ENCODE measurements at regions not wholly inside any gene's neighbourhood (a gene's known extent, or its start where the extent isn't known, plus 50 kb on each side); places are given as distances from the start of the nearest gene placed in this dataset.

DNA sequence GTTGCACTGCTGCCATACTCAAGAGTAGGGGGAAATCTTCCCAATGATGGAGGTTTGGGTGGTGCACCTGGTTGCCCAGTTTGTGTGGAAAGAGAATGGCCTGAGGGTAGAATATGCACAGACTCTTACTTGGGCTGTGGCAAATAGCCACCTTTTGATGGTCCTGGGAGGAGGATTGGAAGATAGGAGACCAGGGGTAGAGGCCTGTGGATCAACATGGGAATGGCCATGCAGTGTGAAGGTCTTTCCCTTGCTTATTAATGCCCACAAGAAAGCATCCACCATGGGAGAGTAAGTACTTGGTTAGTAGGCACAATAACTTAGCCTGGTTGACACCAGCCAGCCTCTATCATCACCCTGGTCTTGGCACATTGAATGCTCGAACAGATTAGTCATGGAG is 156.8 kb upstream of the LEF1 start:
- TF ChIP-seq, protein P1, sequence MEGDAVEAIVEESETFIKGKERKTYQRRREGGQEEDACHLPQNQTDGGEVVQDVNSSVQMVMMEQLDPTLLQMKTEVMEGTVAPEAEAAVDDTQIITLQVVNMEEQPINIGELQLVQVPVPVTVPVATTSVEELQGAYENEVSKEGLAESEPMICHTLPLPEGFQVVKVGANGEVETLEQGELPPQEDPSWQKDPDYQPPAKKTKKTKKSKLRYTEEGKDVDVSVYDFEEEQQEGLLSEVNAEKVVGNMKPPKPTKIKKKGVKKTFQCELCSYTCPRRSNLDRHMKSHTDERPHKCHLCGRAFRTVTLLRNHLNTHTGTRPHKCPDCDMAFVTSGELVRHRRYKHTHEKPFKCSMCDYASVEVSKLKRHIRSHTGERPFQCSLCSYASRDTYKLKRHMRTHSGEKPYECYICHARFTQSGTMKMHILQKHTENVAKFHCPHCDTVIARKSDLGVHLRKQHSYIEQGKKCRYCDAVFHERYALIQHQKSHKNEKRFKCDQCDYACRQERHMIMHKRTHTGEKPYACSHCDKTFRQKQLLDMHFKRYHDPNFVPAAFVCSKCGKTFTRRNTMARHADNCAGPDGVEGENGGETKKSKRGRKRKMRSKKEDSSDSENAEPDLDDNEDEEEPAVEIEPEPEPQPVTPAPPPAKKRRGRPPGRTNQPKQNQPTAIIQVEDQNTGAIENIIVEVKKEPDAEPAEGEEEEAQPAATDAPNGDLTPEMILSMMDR (IDR thresholded peaks at IDR 0.05; ENCODE audit: low read depth, low read length), result no peak
- Histone ChIP-seq H3K27me3 (ENCODE audit: control insufficient read depth, insufficient read depth, low read length) (no peaks in the 10 kb centered on the region), H3K9me3 (ENCODE audit: control insufficient read depth, insufficient read depth, low read length) (no peaks in the 10 kb centered on the region), H3K27ac (ENCODE audit: low read depth, low read length) (no peak overlapping the region), H3K4me3 (ENCODE audit: low read depth, low read length) (no peak overlapping the region)
- ChIA-PET POLR2A (no interaction called here), CTCF (no interaction called here)
- DNase-seq (ENCODE audit: low read depth, low spot score), result no peak

DNA sequence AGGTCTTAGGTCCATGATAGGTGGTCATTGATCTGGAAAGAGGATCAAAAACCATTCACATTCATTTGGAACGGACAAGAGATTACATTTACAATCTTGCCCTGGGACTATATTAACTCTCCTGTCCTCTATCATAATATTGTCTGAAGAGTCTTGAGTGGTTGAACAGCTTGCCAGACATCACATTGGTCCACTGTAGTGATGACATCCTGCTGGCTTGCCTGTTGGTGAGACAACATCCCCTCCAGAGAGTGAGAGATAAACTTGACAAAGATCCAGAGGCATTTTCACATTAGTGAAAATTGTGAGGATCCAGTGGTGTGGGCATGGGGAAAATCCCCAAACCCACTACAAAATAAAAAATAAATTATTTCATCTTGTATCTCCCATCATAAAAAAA is 155.7 kb upstream of the LEF1 start:
- DNase-seq (ENCODE audit: low read depth, low spot score), result no peak
- TF ChIP-seq, protein P1 (IDR thresholded peaks at IDR 0.05; ENCODE audit: low read depth, low read length), result no peak
- POLR2A ChIA-PET, result no interaction called here
- Histone ChIP-seq H3K27ac (ENCODE audit: low read depth, low read length) (no peak overlapping the region), H3K9me3 (ENCODE audit: control insufficient read depth, insufficient read depth, low read length) (no peaks in the 10 kb centered on the region), H3K27me3 (ENCODE audit: control insufficient read depth, insufficient read depth, low read length) (no peaks in the 10 kb centered on the region), H3K4me3 (ENCODE audit: low read depth, low read length) (no peak overlapping the region)
- CTCF ChIA-PET, result no interaction called here

DNA sequence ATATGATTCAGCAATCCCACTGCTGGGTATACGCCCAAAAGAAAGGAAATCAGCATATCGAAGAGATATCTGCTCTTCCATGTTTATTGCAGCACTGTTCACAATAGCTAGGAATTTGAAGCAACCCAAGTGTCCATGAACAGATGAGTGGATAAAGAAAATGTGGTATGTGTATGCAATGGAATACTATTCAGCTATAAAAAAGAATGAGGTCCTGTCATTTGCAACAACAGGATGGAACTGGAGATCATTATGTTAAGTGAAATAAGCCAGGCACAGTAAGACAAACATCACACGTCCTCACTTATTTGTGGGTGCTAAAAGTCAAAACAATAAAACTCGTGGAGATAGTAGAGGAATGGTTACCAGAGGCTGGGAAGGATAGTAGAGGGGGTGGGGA is 153.8 kb upstream of the LEF1 start:
- TF ChIP-seq, protein P1 (IDR thresholded peaks at IDR 0.05; ENCODE audit: low read depth, low read length), result no peak
- DNase-seq (ENCODE audit: low read depth, low spot score), result no peak
- Histone ChIP-seq H3K9me3 (ENCODE audit: control insufficient read depth, insufficient read depth, low read length) (no peaks in the 10 kb centered on the region), H3K27ac (ENCODE audit: low read depth, low read length) (no peak overlapping the region), H3K4me3 (ENCODE audit: low read depth, low read length) (no peak overlapping the region), H3K27me3 (ENCODE audit: control insufficient read depth, insufficient read depth, low read length) (no peaks in the 10 kb centered on the region)
- POLR2A ChIA-PET, result no interaction called here
- CTCF ChIA-PET, result no interaction called here

DNA sequence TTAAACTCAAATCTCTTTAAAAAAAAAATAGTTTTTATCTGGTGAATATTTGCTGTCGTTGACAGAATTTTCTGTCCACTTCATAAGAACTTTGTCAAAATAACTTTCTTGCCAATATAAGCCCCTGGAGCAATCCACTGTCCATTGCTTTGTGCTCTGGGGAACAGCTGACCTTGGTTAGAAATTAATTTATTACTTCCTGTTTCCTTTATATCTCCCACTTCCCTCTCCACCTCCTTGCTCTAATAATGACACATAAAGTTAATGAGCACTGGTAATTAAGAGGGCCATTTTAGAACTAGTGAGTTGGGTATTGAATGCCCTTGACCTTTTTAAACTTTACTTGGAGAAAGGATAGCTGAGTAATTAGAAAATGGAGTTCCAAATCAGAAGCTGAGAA is 151.3 kb upstream of the LEF1 start:
- Histone ChIP-seq H3K27me3 (ENCODE audit: control insufficient read depth, insufficient read depth, low read length) (peaks cover 2% of the 10 kb centered on the region), H3K9me3 (ENCODE audit: control insufficient read depth, insufficient read depth, low read length) (no peaks in the 10 kb centered on the region), H3K4me3 (ENCODE audit: low read depth, low read length) (no peak overlapping the region), H3K27ac (ENCODE audit: low read depth, low read length) (no peak overlapping the region)
- DNase-seq (ENCODE audit: low read depth, low spot score), result no peak
- ChIA-PET CTCF (no interaction called here), POLR2A (no interaction called here)
- TF ChIP-seq, protein P1 (IDR thresholded peaks at IDR 0.05; ENCODE audit: low read depth, low read length), result no peak

DNA sequence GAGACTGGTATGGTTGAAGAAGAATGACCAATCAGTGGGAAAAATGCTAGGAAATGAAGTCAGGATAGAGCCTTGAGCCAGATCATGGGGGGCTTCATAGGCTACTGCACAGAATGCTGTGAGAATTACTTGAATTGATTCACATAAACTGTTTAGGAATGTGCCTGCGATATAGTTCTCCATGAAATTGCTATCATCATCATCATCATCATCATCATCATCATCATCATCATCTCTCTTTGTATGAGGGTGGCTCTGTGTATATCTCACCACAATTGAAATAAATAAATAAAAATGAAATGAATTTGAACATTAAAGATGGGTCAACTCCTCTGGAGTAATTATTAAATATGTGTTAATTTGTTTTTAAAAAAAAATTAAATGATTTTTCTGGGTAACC is 148.6 kb upstream of the LEF1 start:
- ChIA-PET CTCF (no interaction called here), POLR2A (no interaction called here)
- no peaks in the 10 kb centered on the region for H3K9me3 ChIP-seq (ENCODE audit: control insufficient read depth, insufficient read depth, low read length)
- H3K27ac ChIP-seq (ENCODE audit: low read depth, low read length), result no peak overlapping the region
- peaks cover 2% of the 10 kb centered on the region for H3K27me3 ChIP-seq (ENCODE audit: control insufficient read depth, insufficient read depth, low read length)
- TF ChIP-seq, protein P1 (IDR thresholded peaks at IDR 0.05; ENCODE audit: low read depth, low read length), result no peak
- no peak overlapping the region for H3K4me3 ChIP-seq (ENCODE audit: low read depth, low read length)
- no peak for DNase-seq (ENCODE audit: low read depth, low spot score)
